ENCODE measurements at regions not wholly inside any gene's neighbourhood (a gene's known extent, or its start where the extent isn't known, plus 50 kb on each side); places are given as distances from the start of the nearest gene placed in this dataset.
A peak's percentile ranks its signal among the peaks of the same experiment; 100 is the strongest.

- DNase-seq = no peak
Observed at GRCh38 chr15:29208836-29209235, 60.8 kb downstream of the NSMCE3 start.

GRCh38 chr15:29208352-29208751 lies 61.3 kb downstream of the NSMCE3 start:
- DNase-seq = peak; percentile 66

GRCh38 chr15:29207758-29208108 lies 61.9 kb downstream of the NSMCE3 start:
- DNase-seq = no peak

GRCh38 chr15:29207027-29207757 lies 62.4 kb downstream of the NSMCE3 start:
- no peak for DNase-seq

- DNase-seq = no peak
Observed at GRCh38 chr15:29205186-29205585, 64.4 kb downstream of the NSMCE3 start.

GRCh38 chr15:29204369-29204755 lies 65.3 kb downstream of the NSMCE3 start:
- no peak for DNase-seq

- no peak for DNase-seq
Observed at GRCh38 chr15:29203718-29204368, 65.8 kb downstream of the NSMCE3 start.

GRCh38 chr15:29196722-29197121 lies 72.9 kb downstream of the NSMCE3 start:
- no peak for DNase-seq

- peak; percentile 19 for DNase-seq
Observed at GRCh38 chr15:29196290-29196689, 73.3 kb downstream of the NSMCE3 start.

GRCh38 chr15:29194866-29195265 lies 74.8 kb downstream of the NSMCE3 start:
- no peak for DNase-seq

- no peak for DNase-seq
Observed at GRCh38 chr15:29183071-29183831, 86.4 kb downstream of the NSMCE3 start.

- DNase-seq = no peak
Observed at GRCh38 chr15:29182590-29182989, 87.0 kb downstream of the NSMCE3 start.

GRCh38 chr15:29172742-29173725 lies 96.6 kb downstream of the NSMCE3 start:
- DNase-seq = no peak

GRCh38 chr15:29170521-29170920 lies 99.1 kb downstream of the NSMCE3 start:
- no peak for DNase-seq

All from left kidney (tissue), 1 donor.